Tibial nerve (tissue), 4 donors: ENCODE measurements at regions not wholly inside any gene's neighbourhood (a gene's known extent, or its start where the extent isn't known, plus 50 kb on each side); places are given as distances from the start of the nearest gene placed in this dataset.

Experiments
- EP300 ChIP-seq, 2 donors: sonication (generic); formaldehyde crosslinking; IDR thresholded peaks; one replicate each; pipeline ENCODE4 v1.6.1; 2017; ENCODE audit warnings: antibody characterized with exemption in 2 of 2, mild to moderate bottlenecking in 1 of 2
- POLR2A ChIP-seq, 2 donors: fragments of 450-650 bp; IDR thresholded peaks; one replicate each; pipeline ENCODE4 v1.6.1; 2017; ENCODE audit warnings: antibody characterized with exemption in 2 of 2, mild to moderate bottlenecking in 2 of 2, moderate library complexity in 2 of 2
- TF ChIP-seq, protein P1 (sequence below), 5 experiments: fragments of 200-600 bp in 3 of 5; fragments of 450-650 bp in 2 of 5; sonication (generic) in 3 of 5; IDR thresholded peaks; one replicate each; pipeline ENCODE4 v1.5.1; 2016 to 2019; ENCODE audit warnings: antibody characterized with exemption in 5 of 5, mild to moderate bottlenecking in 3 of 5, moderate library complexity in 2 of 5

DNA sequence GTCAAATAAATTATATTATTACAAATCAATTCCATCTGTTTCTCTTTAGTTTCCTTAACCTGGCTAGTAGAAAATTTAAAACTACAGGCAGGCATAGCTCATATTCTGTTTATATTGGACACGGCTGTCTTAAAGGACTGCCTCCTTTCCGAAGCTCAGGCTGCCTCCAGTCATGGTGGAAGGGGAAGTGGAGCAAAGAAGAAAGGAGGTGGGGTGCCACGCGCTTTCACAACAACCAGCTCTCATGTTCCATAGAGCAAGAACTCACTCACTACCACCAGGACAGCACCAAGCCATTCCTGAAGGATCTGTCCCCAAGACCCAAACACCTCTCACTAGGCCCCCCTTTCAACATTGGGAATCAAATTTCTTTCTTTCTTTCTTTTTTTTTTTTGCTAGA is 149.3 kb upstream of the KCNJ18 start:
- TF ChIP-seq, protein P1, sequence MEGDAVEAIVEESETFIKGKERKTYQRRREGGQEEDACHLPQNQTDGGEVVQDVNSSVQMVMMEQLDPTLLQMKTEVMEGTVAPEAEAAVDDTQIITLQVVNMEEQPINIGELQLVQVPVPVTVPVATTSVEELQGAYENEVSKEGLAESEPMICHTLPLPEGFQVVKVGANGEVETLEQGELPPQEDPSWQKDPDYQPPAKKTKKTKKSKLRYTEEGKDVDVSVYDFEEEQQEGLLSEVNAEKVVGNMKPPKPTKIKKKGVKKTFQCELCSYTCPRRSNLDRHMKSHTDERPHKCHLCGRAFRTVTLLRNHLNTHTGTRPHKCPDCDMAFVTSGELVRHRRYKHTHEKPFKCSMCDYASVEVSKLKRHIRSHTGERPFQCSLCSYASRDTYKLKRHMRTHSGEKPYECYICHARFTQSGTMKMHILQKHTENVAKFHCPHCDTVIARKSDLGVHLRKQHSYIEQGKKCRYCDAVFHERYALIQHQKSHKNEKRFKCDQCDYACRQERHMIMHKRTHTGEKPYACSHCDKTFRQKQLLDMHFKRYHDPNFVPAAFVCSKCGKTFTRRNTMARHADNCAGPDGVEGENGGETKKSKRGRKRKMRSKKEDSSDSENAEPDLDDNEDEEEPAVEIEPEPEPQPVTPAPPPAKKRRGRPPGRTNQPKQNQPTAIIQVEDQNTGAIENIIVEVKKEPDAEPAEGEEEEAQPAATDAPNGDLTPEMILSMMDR (IDR thresholded peaks at IDR 0.05), result no peak
- TF ChIP-seq EP300 (IDR thresholded peaks at IDR 0.05) (no peak), POLR2A (IDR thresholded peaks at IDR 0.05) (no peak)
